H1 (cell line): ENCODE measurements at regions not wholly inside any gene's neighbourhood (a gene's known extent, or its start where the extent isn't known, plus 50 kb on each side); places are given as distances from the start of the nearest gene placed in this dataset.

Experiments used
- CTCF ChIA-PET: fragments of 300-600 bp; sonication (Branson Sonifier 250); formaldehyde crosslinking; loops from one replicate; lab custom pipeline; 2021; ENCODE audit not compliant: partially characterized antibody; lab: Charles Lee
- POLR2A ChIA-PET: fragments of 300-600 bp; sonication (Branson Sonifier 250); formaldehyde crosslinking; loops from one replicate; lab custom pipeline; 2021; ENCODE audit warnings: inconsistent platforms; ENCODE audit not compliant: partially characterized antibody; lab: Charles Lee
- DNase-seq, 2 experiments: peaks; one replicate each; pipeline versions ENCODE4 v3.0.0 to v3.0.0-alpha.2; 2010 to 2022; ENCODE audit warnings: low spot score in 2 of 2, low read depth in 1 of 2, mixed read lengths in 1 of 2
- FAIRE-seq: peaks from 2 replicates; lab custom pipeline; 2011; peaks lifted over from hg19 to GRCh38; lab: Jason Lieb, UNC
- H2AFZ ChIP-seq: 2 replicates; pipeline ENCODE4 v1.8.1; 2012; ENCODE audit warnings: low read length, inconsistent platforms
- H2AK5ac ChIP-seq: 2 replicates; pipeline ENCODE4 v1.6.1; 2013; ENCODE audit warnings: low read depth, low read length
- H2BK120ac ChIP-seq: replicated peaks from 2 replicates; pipeline ENCODE3; 2013; ENCODE audit warnings: low read depth, low read length, inconsistent platforms
- H2BK12ac ChIP-seq: 2 replicates; pipeline ENCODE4 v1.6.1; 2013; ENCODE audit warnings: low read depth, low read length
- H2BK15ac ChIP-seq: 2 replicates; pipeline ENCODE4 v1.6.1; 2013; ENCODE audit warnings: low read length
- H2BK20ac ChIP-seq: 2 replicates; pipeline ENCODE4 v1.6.1; 2013; ENCODE audit warnings: low read length
- H2BK5ac ChIP-seq: 2 replicates; pipeline ENCODE4 v1.6.1; 2013; ENCODE audit warnings: low read depth, low read length
- H3K14ac ChIP-seq: 2 replicates; pipeline ENCODE4 v1.6.1; 2013; ENCODE audit warnings: inconsistent platforms; ENCODE audit not compliant: insufficient read length
- H3K18ac ChIP-seq: 2 replicates; pipeline ENCODE4 v1.6.1; 2013; ENCODE audit warnings: low read length; ENCODE audit errors: extremely low read depth
- H3K23ac ChIP-seq: 2 replicates; pipeline ENCODE4 v1.6.1; 2013; ENCODE audit warnings: inconsistent platforms; ENCODE audit not compliant: insufficient read length
- H3K23me2 ChIP-seq: 2 replicates; pipeline ENCODE4 v1.6.1; 2013; ENCODE audit warnings: low read depth, low read length
- H3K27ac ChIP-seq: 2 replicates; pipeline ENCODE4 v1.6.1; 2011; ENCODE audit warnings: low read depth, low read length, inconsistent platforms
- H3K27me3 ChIP-seq, 4 experiments: replicated peaks in 1 of 4; 1 replicate in 1 of 4; 2 replicates in 3 of 4; pipeline versions ENCODE4 v1.6.1 to v1.8.1; 2011 to 2013; ENCODE audit warnings: low read length in 3 of 4, mild to moderate bottlenecking in 3 of 4, inconsistent platforms in 2 of 4, mixed read lengths in 2 of 4, moderate library complexity in 1 of 4; ENCODE audit not compliant: control insufficient read depth in 3 of 4, insufficient read depth in 3 of 4; ENCODE audit errors: extremely low read depth in 1 of 4
- H3K36me3 ChIP-seq, 4 experiments: 2 replicates each; pipeline versions ENCODE4 v1.6.1 to v1.8.1; 2011 to 2013; ENCODE audit warnings: mild to moderate bottlenecking in 4 of 4, low read length in 3 of 4, moderate library complexity in 2 of 4, control low read depth in 1 of 4, inconsistent platforms in 1 of 4; ENCODE audit not compliant: insufficient read depth in 4 of 4, control insufficient read depth in 2 of 4
- H3K4ac ChIP-seq: replicated peaks from 2 replicates; pipeline ENCODE3; 2013; ENCODE audit warnings: low read length, low read depth, mixed read lengths, inconsistent platforms; ENCODE audit not compliant: insufficient read length
- H3K4me1 ChIP-seq, 4 experiments: replicated peaks in 1 of 4; 1 replicate in 1 of 4; 2 replicates in 3 of 4; pipeline versions ENCODE4 v1.6.1 to v1.8.1; 2011 to 2013; ENCODE audit warnings: low read length in 3 of 4, inconsistent platforms in 2 of 4, mixed read lengths in 1 of 4; ENCODE audit not compliant: insufficient read depth in 4 of 4, control insufficient read depth in 3 of 4
- H3K4me2 ChIP-seq, 2 experiments: 2 replicates each; pipeline versions ENCODE4 v1.6.1 to v1.8.1; 2011 to 2013; ENCODE audit warnings: low read depth in 2 of 2, low read length in 2 of 2, control low read depth in 1 of 2, inconsistent platforms in 1 of 2, mild to moderate bottlenecking in 1 of 2; ENCODE audit not compliant: insufficient read depth in 1 of 2
- H3K4me3 ChIP-seq, 4 experiments: fragments of 200-600, 300-600 bp in 1 of 4; sonication (generic), shearing (Covaris generic), sonication (Bioruptor Twin) in 1 of 4; 2 replicates each; pipeline versions ENCODE4 v1.5.1 to v1.8.1; 2011 to 2016; ENCODE audit warnings: low read length in 4 of 4, low read depth in 3 of 4, control low read depth in 2 of 4, inconsistent platforms in 2 of 4, mild to moderate bottlenecking in 2 of 4, mixed read lengths in 1 of 4, moderate library complexity in 1 of 4; ENCODE audit not compliant: insufficient read depth in 2 of 4; ENCODE audit errors: extremely low read depth in 1 of 4
- H3K56ac ChIP-seq: replicated peaks from 2 replicates; pipeline ENCODE3; 2013; ENCODE audit warnings: low read depth, mild to moderate bottlenecking, mixed read lengths, low read length, inconsistent platforms; ENCODE audit not compliant: insufficient read length
- H3K79me1 ChIP-seq: 2 replicates; pipeline ENCODE4 v1.6.1; 2013; ENCODE audit warnings: low read depth, low read length, control low read depth
- H3K79me2 ChIP-seq, 2 experiments: 2 replicates each; pipeline versions ENCODE4 v1.6.1 to v1.8.1; 2012 to 2013; ENCODE audit warnings: low read length in 2 of 2, mild to moderate bottlenecking in 2 of 2, inconsistent platforms in 1 of 2; ENCODE audit not compliant: insufficient read depth in 2 of 2, control insufficient read depth in 1 of 2
- H3K9ac ChIP-seq, 4 experiments: replicated peaks in 1 of 4; 1 replicate in 1 of 4; 2 replicates in 3 of 4; pipeline versions ENCODE4 v1.6.1 to v1.8.1; 2011 to 2013; ENCODE audit warnings: low read depth in 3 of 4, low read length in 3 of 4, control low read depth in 2 of 4, mild to moderate bottlenecking in 2 of 4, moderate library complexity in 2 of 4, inconsistent platforms in 1 of 4; ENCODE audit errors: extremely low read depth in 1 of 4
- H3K9me3 ChIP-seq, 2 experiments: 2 replicates each; pipeline versions ENCODE4 v1.6.1 to v1.8.1; 2012 to 2013; ENCODE audit warnings: mild to moderate bottlenecking in 2 of 2, moderate library complexity in 2 of 2, control low read depth in 1 of 2, inconsistent platforms in 1 of 2, low read depth in 1 of 2, low read length in 1 of 2, mixed read lengths in 1 of 2; ENCODE audit not compliant: insufficient read depth in 2 of 2
- H4K20me1 ChIP-seq, 2 experiments: replicated peaks in 1 of 2; 2 replicates each; pipeline versions ENCODE3 to v1.8.1; 2011 to 2013; ENCODE audit warnings: inconsistent platforms in 2 of 2, low read length in 2 of 2, mild to moderate bottlenecking in 1 of 2; ENCODE audit not compliant: insufficient read depth in 2 of 2, control insufficient read depth in 1 of 2
- H4K5ac ChIP-seq: 2 replicates; pipeline ENCODE4 v1.6.1; 2013; ENCODE audit warnings: low read length, low read depth, mixed read lengths, inconsistent platforms; ENCODE audit not compliant: insufficient read length
- H4K8ac ChIP-seq: 2 replicates; pipeline ENCODE4 v1.8.0; 2013; ENCODE audit warnings: mild to moderate bottlenecking, moderate library complexity, low read length, inconsistent platforms; ENCODE audit not compliant: insufficient read depth; ENCODE audit errors: extremely low read depth
- H4K91ac ChIP-seq: replicated peaks from 2 replicates; pipeline ENCODE3; 2013; ENCODE audit warnings: low read length, mixed read lengths, inconsistent platforms; ENCODE audit not compliant: insufficient read length
- BACH1 ChIP-seq: IDR thresholded peaks from 2 replicates; pipeline ENCODE4 v1.6.1; 2012; ENCODE audit warnings: low read length, improper control_type of control experiment
- CHD1 ChIP-seq: IDR thresholded peaks from 2 replicates; pipeline ENCODE4 v1.6.1; 2012; ENCODE audit warnings: low read depth, low read length, improper control_type of control experiment
- KDM4A ChIP-seq: IDR thresholded peaks from one replicate; pipeline ENCODE4 v1.7.1; 2012; ENCODE audit warnings: low read depth, mild to moderate bottlenecking, moderate library complexity, low read length, inconsistent platforms; ENCODE audit not compliant: severe bottlenecking
- KDM5A ChIP-seq: fragments of 200-600 bp; IDR thresholded peaks from 2 replicates; pipeline ENCODE4 v1.7.1; 2012; ENCODE audit warnings: mild to moderate bottlenecking, low read length, inconsistent platforms, mixed read lengths
- SUZ12 ChIP-seq: fragments of 200-600 bp; sonication (generic); IDR thresholded peaks from 2 replicates; pipeline ENCODE4 v1.6.1; 2012; ENCODE audit warnings: mild to moderate bottlenecking, inconsistent platforms, low read length, moderate library complexity, mixed read lengths
- WGBS, 2 experiments: shearing (Covaris generic) in 1 of 2; methylation state at CpG; one replicate each; pipeline versions ENCODE4 v1.1.6 to v1.1.7; 2013 to 2015; ENCODE audit warnings: low lambda C conversion rate in 2 of 2, mixed read lengths in 2 of 2, inconsistent platforms in 1 of 2, low coverage in 1 of 2, missing lambda C conversion rate in 1 of 2; ENCODE audit not compliant: insufficient replicate concordance in 2 of 2, insufficient coverage in 1 of 2, insufficient read length in 1 of 2; ENCODE audit errors: extremely low coverage in 1 of 2, missing lambda C conversion rate in 1 of 2; 5-methylcytosine and 5-hydroxymethylcytosine counted together
- TF ChIP-seq, protein P1 (sequence below): IDR thresholded peaks from 2 replicates; pipeline ENCODE4 v1.6.1; 2012; ENCODE audit warnings: inconsistent platforms

DNA sequence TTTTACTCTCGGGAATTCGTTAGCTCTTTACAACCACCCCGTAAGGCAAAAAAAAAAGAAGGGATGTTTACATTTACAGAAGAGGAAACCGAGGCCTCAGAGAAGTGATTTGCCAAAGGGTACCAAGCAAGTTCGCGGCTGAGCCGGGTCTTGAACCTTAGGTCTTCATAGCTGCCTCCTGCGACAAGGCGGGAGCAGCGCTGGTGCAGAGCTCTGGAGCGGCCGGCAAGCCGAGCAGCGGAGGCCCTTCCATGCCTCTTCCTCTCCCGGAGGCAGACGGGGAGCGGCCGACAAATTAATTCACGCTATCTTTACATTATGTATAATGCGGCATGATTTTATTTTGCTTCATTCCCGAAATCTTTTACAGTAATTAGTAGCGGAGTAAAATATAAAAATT lies 536.3 kb downstream of the INSC start:
- no peak for DNase-seq
- no peak for TF ChIP-seq BACH1
- no peak for TF ChIP-seq SUZ12
- no peak for TF ChIP-seq KDM4A
- TF ChIP-seq, protein P1, sequence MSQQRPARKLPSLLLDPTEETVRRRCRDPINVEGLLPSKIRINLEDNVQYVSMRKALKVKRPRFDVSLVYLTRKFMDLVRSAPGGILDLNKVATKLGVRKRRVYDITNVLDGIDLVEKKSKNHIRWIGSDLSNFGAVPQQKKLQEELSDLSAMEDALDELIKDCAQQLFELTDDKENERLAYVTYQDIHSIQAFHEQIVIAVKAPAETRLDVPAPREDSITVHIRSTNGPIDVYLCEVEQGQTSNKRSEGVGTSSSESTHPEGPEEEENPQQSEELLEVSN: no peak
- TF ChIP-seq KDM5A: no peak
- TF ChIP-seq CHD1: no peak

More for the DNA sequence above, 536.3 kb downstream of the INSC start:
- H2BK120ac ChIP-seq: no peak overlapping the region
- no peak overlapping the region for H2AK5ac ChIP-seq
- no peak overlapping the region for H2BK12ac ChIP-seq
- no peak overlapping the region for H3K4me3 ChIP-seq
- H3K4ac ChIP-seq: peak overlapping the region; percentile 16
- WGBS, 2 experiments: 94% methylated on average over 22 of the region's 22 CpGs; no CpG with 5 or more reads in 1 of the 2 experiments
- no peak overlapping the region for H2BK15ac ChIP-seq
- no peak overlapping the region for H2BK5ac ChIP-seq
- no peak overlapping the region for H4K5ac ChIP-seq
- no peaks in the 10 kb centered on the region for H4K20me1 ChIP-seq
- H3K9me3 ChIP-seq: no peaks in the 10 kb centered on the region
- no peaks in the 10 kb centered on the region for H3K79me1 ChIP-seq
- H4K8ac ChIP-seq: no peak overlapping the region
- peaks cover 3 to 13% (median 4%) of the 10 kb centered on the region in 4 experiments for H3K4me1 ChIP-seq
- 0 out of 4 replicates have a peak overlapping the region, but pooled peaks of 1 of the 2 experiments have one; percentile 18 for H3K4me2 ChIP-seq
- H3K23ac ChIP-seq: no peak overlapping the region
- no peak overlapping the region for H3K18ac ChIP-seq
- no peak overlapping the region for H3K27ac ChIP-seq
- H3K23me2 ChIP-seq: no peaks in the 10 kb centered on the region; the same call in 1 of the 2 replicates
- H3K56ac ChIP-seq: no peak overlapping the region
- no peak overlapping the region for H2AFZ ChIP-seq
- H3K9ac ChIP-seq: no peak overlapping the region
- H3K14ac ChIP-seq: no peak overlapping the region
- no peak for FAIRE-seq
- peaks cover 0 to 4% (median 0%) of the 10 kb centered on the region in 4 experiments; a peak in 1 of 7 replicates for H3K27me3 ChIP-seq
- no peak overlapping the region for H4K91ac ChIP-seq
- H3K36me3 ChIP-seq: no peaks in the 10 kb centered on the region
- no peak overlapping the region for H2BK20ac ChIP-seq
- POLR2A ChIA-PET: no interaction called here
- no peaks in the 10 kb centered on the region for H3K79me2 ChIP-seq
- CTCF ChIA-PET: interaction anchor here (0.7 to 8.7 kb wide), 14 partner anchors 18 to 576 kb away, joined by 3 to 79 read pairs (median 4); no protein-coding TSS in a partner anchor
